Ishikawa (cell line): ENCODE measurements at regions not wholly inside any gene's neighbourhood (a gene's known extent, or its start where the extent isn't known, plus 50 kb on each side); places are given as distances from the start of the nearest gene placed in this dataset.

Experiments used
- CEBPB ChIP-seq: IDR thresholded peaks from 2 replicates; pipeline ENCODE4 v1.6.1; 2012
- CREB1 ChIP-seq: IDR thresholded peaks from 2 replicates; pipeline ENCODE4 v1.6.1; 2012; ENCODE audit warnings: low read depth
- EGR1 ChIP-seq: IDR thresholded peaks from 2 replicates; pipeline ENCODE4 v1.6.1; 2012
- EP300 ChIP-seq: IDR thresholded peaks from 2 replicates; pipeline ENCODE4 v1.6.1; 2012; ENCODE audit warnings: borderline replicate concordance
- FOXM1 ChIP-seq: IDR thresholded peaks from 2 replicates; pipeline ENCODE4 v1.6.1; 2012; ENCODE audit warnings: low read depth, borderline replicate concordance
- MAX ChIP-seq: IDR thresholded peaks from 2 replicates; pipeline ENCODE4 v1.6.1; 2012
- NFIC ChIP-seq: IDR thresholded peaks from 2 replicates; pipeline ENCODE4 v1.6.1; 2012
- RAD21 ChIP-seq: IDR thresholded peaks from 2 replicates; pipeline ENCODE4 v1.6.1; 2012; ENCODE audit warnings: low read depth
- REST ChIP-seq: IDR thresholded peaks from 2 replicates; pipeline ENCODE4 v1.6.1; 2012; ENCODE audit warnings: low read depth, mild to moderate bottlenecking
- TAF1 ChIP-seq: IDR thresholded peaks from 2 replicates; pipeline ENCODE4 v1.6.1; 2012; ENCODE audit warnings: low read depth, mild to moderate bottlenecking
- TCF12 ChIP-seq: IDR thresholded peaks from 2 replicates; pipeline ENCODE4 v1.6.1; 2012; ENCODE audit warnings: low read depth
- TEAD4 ChIP-seq: IDR thresholded peaks from 2 replicates; pipeline ENCODE4 v1.6.1; 2012
- USF1 ChIP-seq: IDR thresholded peaks from 2 replicates; pipeline ENCODE4 v1.6.1; 2012
- YY1 ChIP-seq: IDR thresholded peaks from 2 replicates; pipeline ENCODE4 v1.6.1; 2012; ENCODE audit warnings: low read depth
- ZBTB7A ChIP-seq: IDR thresholded peaks from 2 replicates; pipeline ENCODE4 v1.6.1; 2012; ENCODE audit warnings: low read depth

GRCh38 chr13:73945382-73945781 is 188.8 kb downstream of the KLF12 start:
- no peak for TF ChIP-seq MAX
- TF ChIP-seq FOXM1 = no peak
- no peak for TF ChIP-seq TAF1
- TF ChIP-seq RAD21 = no peak
- TF ChIP-seq TCF12 = no peak
- no peak for TF ChIP-seq YY1
- TF ChIP-seq USF1 = no peak
- no peak for TF ChIP-seq CEBPB
- no peak for TF ChIP-seq REST
- no peak for TF ChIP-seq EGR1
- no peak for TF ChIP-seq ZBTB7A
- no peak for TF ChIP-seq CREB1
- no peak for TF ChIP-seq TEAD4
- TF ChIP-seq NFIC = no peak

GRCh38 chr13:73943965-73944233 is 190.3 kb downstream of the KLF12 start:
- no peak for TF ChIP-seq TAF1
- TF ChIP-seq NFIC = no peak
- no peak for TF ChIP-seq CEBPB
- no peak for TF ChIP-seq REST
- TF ChIP-seq TCF12 = no peak
- no peak for TF ChIP-seq MAX
- no peak for TF ChIP-seq EP300
- no peak for TF ChIP-seq RAD21
- no peak for TF ChIP-seq TEAD4
- TF ChIP-seq ZBTB7A = no peak
- TF ChIP-seq CREB1 = no peak
- TF ChIP-seq USF1 = no peak
- TF ChIP-seq FOXM1 = no peak
- no peak for TF ChIP-seq EGR1

GRCh38 chr13:73943137-73943964 is 190.9 kb downstream of the KLF12 start:
- no peak for TF ChIP-seq TCF12
- TF ChIP-seq RAD21 = no peak
- TF ChIP-seq TAF1 = no peak
- TF ChIP-seq FOXM1 = no peak
- TF ChIP-seq TEAD4 = no peak
- no peak for TF ChIP-seq ZBTB7A
- no peak for TF ChIP-seq REST
- TF ChIP-seq NFIC = no peak

GRCh38 chr13:73941752-73942151 is 192.5 kb downstream of the KLF12 start:
- no peak for TF ChIP-seq REST
- no peak for TF ChIP-seq ZBTB7A
- TF ChIP-seq NFIC = no peak
- no peak for TF ChIP-seq TAF1
- no peak for TF ChIP-seq CEBPB
- TF ChIP-seq TEAD4 = no peak
- TF ChIP-seq CREB1 = no peak
- TF ChIP-seq YY1 = no peak
- TF ChIP-seq FOXM1 = no peak
- TF ChIP-seq MAX = no peak
- TF ChIP-seq USF1 = no peak
- no peak for TF ChIP-seq EP300
- no peak for TF ChIP-seq TCF12
- TF ChIP-seq RAD21 = no peak
- TF ChIP-seq EGR1 = no peak
